Activated CD4-positive, alpha-beta T cell treated with anti-CD3 and anti-CD28 coated beads for 4 hours (primary cell): ENCODE measurements at regions not wholly inside any gene's neighbourhood (a gene's known extent, or its start where the extent isn't known, plus 50 kb on each side); places are given as distances from the start of the nearest gene placed in this dataset.

Source experiments
- DNase-seq, 2 donors: peaks; one replicate each; pipeline ENCODE4 v3.0.0-alpha.2; 2020

- DNase-seq, result no peak
These were observed 77.4 kb upstream of the WNT7B start for GRCh38 chr22:46054091-46055073.

GRCh38 chr22:46055181-46055875, 78.4 kb upstream of the WNT7B start:
- DNase-seq, result no peak

- no peak for DNase-seq
These were observed 79.1 kb upstream of the WNT7B start for GRCh38 chr22:46055911-46056545.

GRCh38 chr22:46056546-46057245, 79.7 kb upstream of the WNT7B start:
- no peak for DNase-seq

- no peak for DNase-seq
These were observed 80.5 kb upstream of the WNT7B start for GRCh38 chr22:46057246-46058090.

- DNase-seq, result no peak
These were observed 81.1 kb upstream of the WNT7B start for GRCh38 chr22:46058091-46058420.

- DNase-seq, result no peak
These were observed 81.9 kb upstream of the WNT7B start for GRCh38 chr22:46058591-46059519.

GRCh38 chr22:46060292-46061123, 83.5 kb upstream of the WNT7B start:
- DNase-seq, result no peak

GRCh38 chr22:46061124-46061500, 84.2 kb upstream of the WNT7B start:
- no peak for DNase-seq

- no peak for DNase-seq
These were observed 84.7 kb upstream of the WNT7B start for GRCh38 chr22:46061501-46062231.

- no peak for DNase-seq
These were observed 85.3 kb upstream of the WNT7B start for GRCh38 chr22:46062232-46062615.

GRCh38 chr22:46062971-46063631, 86.1 kb upstream of the WNT7B start:
- DNase-seq, result no peak

- no peak for DNase-seq
These were observed 86.5 kb upstream of the PPARA start for GRCh38 chr22:46063846-46064227.

GRCh38 chr22:46064228-46064965, 85.9 kb upstream of the PPARA start:
- no peak for DNase-seq

- no peak for DNase-seq
These were observed 85.2 kb upstream of the PPARA start for GRCh38 chr22:46064966-46065666.

- no peak for DNase-seq
These were observed 84.5 kb upstream of the PPARA start for GRCh38 chr22:46065691-46066454.

GRCh38 chr22:46066691-46067090, 83.6 kb upstream of the PPARA start:
- no peak for DNase-seq
